Spleen (tissue), 11 donors: ENCODE measurements at regions not wholly inside any gene's neighbourhood (a gene's known extent, or its start where the extent isn't known, plus 50 kb on each side); places are given as distances from the start of the nearest gene placed in this dataset.

ENCODE experiments used
- DNase-seq: peaks from one replicate; pipeline ENCODE4 v3.0.0-alpha.2; 2020
- H3K27ac ChIP-seq, 8 donors: fragments of 200-600 bp; sonication (generic) in 7 of 8; 1 replicate in 4 of 8; 2 replicates in 4 of 8; pipeline versions ENCODE4 v1.5.0 to v1.8.0; 2016 to 2021; ENCODE audit warnings: inconsistent platforms in 4 of 8, mild to moderate bottlenecking in 4 of 8, moderate library complexity in 1 of 8
- H3K27me3 ChIP-seq, 7 donors: fragments of 200-600 bp; sonication (generic) in 6 of 7; replicated peaks in 1 of 7; 1 replicate in 4 of 7; 2 replicates in 3 of 7; pipeline versions ENCODE4 v1.5.0 to v1.8.0; 2016 to 2021; ENCODE audit warnings: inconsistent platforms in 3 of 7, mild to moderate bottlenecking in 1 of 7
- H3K36me3 ChIP-seq, 6 donors: fragments of 200-600 bp; sonication (generic) in 5 of 6; 1 replicate in 4 of 6; 2 replicates in 2 of 6; pipeline versions ENCODE4 v1.5.0 to v1.8.0; 2016 to 2021; ENCODE audit warnings: inconsistent platforms in 2 of 6
- H3K4me1 ChIP-seq, 6 donors: fragments of 200-600 bp; sonication (generic) in 5 of 6; 1 replicate in 3 of 6; 2 replicates in 3 of 6; pipeline versions ENCODE4 v1.5.0 to v1.8.0; 2016 to 2021; ENCODE audit warnings: inconsistent platforms in 3 of 6
- H3K4me3 ChIP-seq, 8 donors: fragments of 200-600 bp; sonication (generic) in 7 of 8; 1 replicate in 4 of 8; 2 replicates in 4 of 8; pipeline versions ENCODE4 v1.5.0 to v1.8.0; 2016 to 2021; ENCODE audit warnings: inconsistent platforms in 4 of 8, mild to moderate bottlenecking in 4 of 8, moderate library complexity in 2 of 8
- H3K9me3 ChIP-seq, 8 donors: fragments of 200-600 bp; sonication (generic) in 7 of 8; 1 replicate in 4 of 8; 2 replicates in 4 of 8; pipeline versions ENCODE4 v1.5.0 to v1.8.0; 2016 to 2021; ENCODE audit warnings: inconsistent platforms in 4 of 8
- CTCF ChIP-seq, 11 experiments: fragments of 200-600 bp in 7 of 11; fragments of 450-650 bp in 4 of 11; sonication (generic) in 4 of 11; IDR thresholded peaks in 8 of 11; conservative IDR thresholded peaks in 3 of 11; 1 replicate in 7 of 11; 2 replicates in 4 of 11; pipeline versions ENCODE4 v1.4.0 to v1.8.0; 2016 to 2021; ENCODE audit warnings: antibody characterized with exemption in 11 of 11, inconsistent platforms in 4 of 11, mild to moderate bottlenecking in 1 of 11
- POLR2A ChIP-seq, 3 donors: fragments of 450-650 bp; IDR thresholded peaks; one replicate each; pipeline ENCODE4 v1.5.1; 2017; ENCODE audit warnings: antibody characterized with exemption in 3 of 3, mild to moderate bottlenecking in 1 of 3
- POLR2AphosphoS5 ChIP-seq, 3 donors: sonication (generic); formaldehyde crosslinking; IDR thresholded peaks; one replicate each; pipeline ENCODE4 v1.5.1; 2017; ENCODE audit warnings: antibody characterized with exemption in 3 of 3
- WGBS, 5 donors: extraction: QIAGEN DNeasy Blood & Tissue Kit in 3 of 5; methylation state at CpG; one replicate each; pipeline versions ENCODE4 v1.1.5 to v1.1.7; 2013 to 2018; 5-methylcytosine and 5-hydroxymethylcytosine counted together
- intact Hi-C: fragments of 100-400 bp; cut with DNase I; formaldehyde crosslinking; loops from one replicate; pipeline ENCODE4 v1.15.0; 2023; ENCODE audit warnings: low total_unique reads
- donor health status: healthy with polysubstance abuse.
- donor health status: DM: no; HTN: no; CAD: no; lungs with moderate emphysema.
- donor health status: DM: no; HTN: no; CAD: no.
- donor health status: Bipolar disorder and iron deficiency.
- donor health status: healthy.
- donor health status: DM: no; HTN: no; CAD: no.
- donor health status: DM: yes; HTN: yes; CAD: no.

- intact Hi-C loops: no loop called here
- TF ChIP-seq POLR2A (IDR thresholded peaks at IDR 0.05) (no peak), CTCF (IDR thresholded peaks at IDR 0.05 in 8 of 11, conservative IDR thresholded peaks at IDR 0.05 in 3 of 11) (no peak), POLR2AphosphoS5 (IDR thresholded peaks at IDR 0.05) (no peak)
- Histone ChIP-seq H3K9me3 (no peaks in the 10 kb centered on the region), H3K4me1 (peaks cover 6 to 41% (median 28%) of the 10 kb centered on the region in 6 donors), H3K36me3 (no peaks in the 10 kb centered on the region), H3K27ac (peak overlapping the region in 3 of 8 donors; percentile 34 to 48 (median 40)), H3K4me3 (no peak overlapping the region), H3K27me3 (no peaks in the 10 kb centered on the region)
- no peak for DNase-seq
Measured at GRCh38 chr2:136233298-136233697, 115.3 kb upstream of the CXCR4 start.

GRCh38 chr2:136232456-136233172 is 114.7 kb upstream of the CXCR4 start:
- peak overlapping the region in 5 of 8 donors; percentile 34 to 53 (median 40) for H3K27ac ChIP-seq
- H3K27me3 ChIP-seq: no peaks in the 10 kb centered on the region
- no peak for DNase-seq
- intact Hi-C loops: no loop called here
- TF ChIP-seq CTCF (IDR thresholded peaks at IDR 0.05 in 8 of 11, conservative IDR thresholded peaks at IDR 0.05 in 3 of 11) (no peak), POLR2AphosphoS5 (IDR thresholded peaks at IDR 0.05) (no peak), POLR2A (IDR thresholded peaks at IDR 0.05) (no peak)
- no peaks in the 10 kb centered on the region for H3K9me3 ChIP-seq
- no peak overlapping the region for H3K4me3 ChIP-seq
- no peaks in the 10 kb centered on the region for H3K36me3 ChIP-seq
- 44 to 51% (median 50%) methylated on average over 7 of the region's 7 CpGs for WGBS, 5 donors
- H3K4me1 ChIP-seq: peaks cover under 1 to 34% (median 21%) of the 10 kb centered on the region in 6 donors

GRCh38 chr2:136230464-136230863 is 112.5 kb upstream of the CXCR4 start:
- Histone ChIP-seq H3K27ac (no peak overlapping the region), H3K4me1 (peaks cover 9 to 42% (median 28%) of the 10 kb centered on the region in 6 donors), H3K27me3 (no peaks in the 10 kb centered on the region), H3K9me3 (no peaks in the 10 kb centered on the region), H3K4me3 (no peak overlapping the region), H3K36me3 (no peaks in the 10 kb centered on the region)
- TF ChIP-seq POLR2A (IDR thresholded peaks at IDR 0.05) (no peak), CTCF (IDR thresholded peaks at IDR 0.05 in 8 of 11, conservative IDR thresholded peaks at IDR 0.05 in 3 of 11) (no peak), POLR2AphosphoS5 (IDR thresholded peaks at IDR 0.05) (no peak)
- WGBS, 5 donors: 85 to 93% (median 90%) methylated on average over 5 of the region's 5 CpGs
- intact Hi-C loops: no loop called here
- DNase-seq: no peak

GRCh38 chr2:136226903-136227302 is 109.0 kb upstream of the CXCR4 start:
- DNase-seq: no peak
- Histone ChIP-seq H3K4me1 (peaks cover 0 to 37% (median 18%) of the 10 kb centered on the region in 6 donors), H3K9me3 (no peaks in the 10 kb centered on the region), H3K4me3 (no peak overlapping the region), H3K36me3 (no peaks in the 10 kb centered on the region), H3K27ac (peak overlapping the region in 2 of 8 donors; percentile 48 to 74), H3K27me3 (no peaks in the 10 kb centered on the region)
- TF ChIP-seq POLR2AphosphoS5 (IDR thresholded peaks at IDR 0.05) (no peak), POLR2A (IDR thresholded peaks at IDR 0.05) (no peak)
- intact Hi-C loops: no loop called here
- 90 to 96% (median 93%) methylated on average over 4 of the region's 4 CpGs for WGBS, 5 donors
